SJSA1 (cell line): ENCODE measurements at regions not wholly inside any gene's neighbourhood (a gene's known extent, or its start where the extent isn't known, plus 50 kb on each side); places are given as distances from the start of the nearest gene placed in this dataset.

ENCODE experiments used
- DNase-seq, 2 experiments: peaks; one replicate each; pipeline ENCODE4 v3.0.0-alpha.2; 2015 to 2020; ENCODE audit warnings: low spot score in 2 of 2, low read depth in 1 of 2
- H3K27ac ChIP-seq: fragments of 250-450 bp; sonication (Bioruptor Pico); 2 replicates; pipeline ENCODE4 v1.5.1; 2020; ENCODE audit warnings: mild to moderate bottlenecking, moderate library complexity
- H3K27me3 ChIP-seq: fragments of 250-450 bp; sonication (Bioruptor Pico); replicated peaks from 2 replicates; pipeline ENCODE4 v1.5.1; 2020; ENCODE audit warnings: mild to moderate bottlenecking, moderate library complexity
- H3K36me3 ChIP-seq: fragments of 250-450 bp; sonication (Bioruptor Pico); 2 replicates; pipeline ENCODE4 v1.5.1; 2020; ENCODE audit warnings: mild to moderate bottlenecking
- H3K4me1 ChIP-seq: fragments of 250-450 bp; sonication (Bioruptor Pico); replicated peaks from 2 replicates; pipeline ENCODE4 v1.6.1; 2021; ENCODE audit warnings: mild to moderate bottlenecking
- H3K4me3 ChIP-seq: fragments of 250-450 bp; sonication (Bioruptor Pico); 2 replicates; pipeline ENCODE4 v1.5.1; 2020; ENCODE audit warnings: mild to moderate bottlenecking
- H3K9me3 ChIP-seq: fragments of 250-450 bp; sonication (Bioruptor Pico); replicated peaks from 2 replicates; pipeline ENCODE4 v1.5.1; 2020; ENCODE audit warnings: mild to moderate bottlenecking

DNA sequence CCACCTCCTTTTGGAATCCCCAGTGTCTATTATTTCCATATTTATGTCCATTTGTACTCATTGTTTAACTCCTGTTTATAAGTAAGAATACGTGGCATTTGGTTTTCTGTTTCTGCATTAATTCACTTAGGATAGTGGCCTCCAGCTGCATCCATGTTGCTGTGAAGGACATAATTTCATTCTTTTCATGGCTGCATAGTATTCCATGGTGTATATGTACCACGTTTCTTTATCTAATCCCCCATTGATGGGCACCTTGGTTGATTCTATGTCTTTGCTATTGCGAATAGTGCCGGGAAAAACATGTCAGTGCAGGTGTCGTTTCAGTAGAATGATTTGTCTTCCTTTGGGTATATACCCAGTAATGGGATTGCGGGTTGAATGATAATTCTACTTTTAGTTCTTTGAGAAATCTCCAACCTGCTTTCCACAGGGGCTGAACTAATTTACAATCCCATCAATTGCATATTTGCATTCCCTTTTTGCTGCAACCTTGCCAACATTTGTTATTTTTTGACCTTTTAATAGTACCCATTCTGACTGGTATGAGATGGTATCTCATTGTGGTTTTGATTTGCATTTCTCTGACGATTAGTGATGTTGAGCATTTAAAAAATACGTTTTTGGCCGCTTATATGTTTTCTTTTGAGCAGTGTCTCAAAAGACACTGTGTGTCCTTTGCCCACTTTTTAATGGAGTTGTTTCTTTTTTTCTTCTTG lies 373.2 kb upstream of the TNRC6C start:
- H3K27me3 ChIP-seq = peaks cover 8% of the 10 kb centered on the region
- H3K4me1 ChIP-seq = no peaks in the 10 kb centered on the region
- no peaks in the 10 kb centered on the region for H3K9me3 ChIP-seq
- H3K4me3 ChIP-seq = no peak overlapping the region
- no peak for DNase-seq
- no peak overlapping the region for H3K27ac ChIP-seq
- no peaks in the 10 kb centered on the region for H3K36me3 ChIP-seq

DNA sequence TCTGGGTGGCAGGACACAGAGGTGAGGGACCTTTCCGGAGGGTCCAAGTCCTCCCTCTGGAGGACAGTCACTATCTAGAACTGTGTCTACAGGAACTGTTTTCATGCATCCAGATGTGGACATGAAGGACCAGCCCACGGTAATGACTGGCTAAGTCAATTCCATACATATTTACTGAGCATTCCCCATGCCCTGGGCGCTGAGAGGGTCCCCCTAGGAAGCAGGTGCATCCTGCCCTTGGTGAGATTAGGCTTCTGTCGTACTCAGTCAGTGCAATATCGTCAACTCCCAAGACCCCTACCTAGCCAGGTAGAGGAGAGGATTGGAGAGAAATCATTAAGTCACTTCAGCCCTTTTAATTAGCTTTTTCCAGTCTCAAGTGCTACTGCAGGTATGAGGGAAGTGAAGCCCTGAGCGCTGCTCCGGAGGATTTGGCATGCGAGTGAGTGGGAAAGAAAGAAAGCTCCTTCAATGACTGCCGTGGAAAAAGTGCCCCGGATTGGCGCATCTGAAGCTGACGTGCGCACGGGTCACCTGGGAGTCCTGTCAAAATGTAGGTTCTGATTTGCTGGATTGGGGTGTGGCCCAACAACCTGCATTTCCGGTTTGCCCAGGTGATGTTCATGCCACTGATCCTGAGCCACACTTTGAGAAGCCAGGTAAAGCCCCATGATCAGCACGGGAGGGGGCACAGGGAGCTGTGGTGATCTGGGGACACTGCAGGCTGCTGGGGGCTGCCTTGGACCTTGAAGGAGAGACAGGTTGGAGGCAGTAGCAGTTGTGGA lies 367.4 kb upstream of the TNRC6C start:
- Histone ChIP-seq H3K4me3 (no peak overlapping the region), H3K27ac (no peak overlapping the region), H3K27me3 (peaks cover 17% of the 10 kb centered on the region), H3K9me3 (no peaks in the 10 kb centered on the region), H3K36me3 (no peaks in the 10 kb centered on the region), H3K4me1 (no peaks in the 10 kb centered on the region)
- no peak for DNase-seq

DNA sequence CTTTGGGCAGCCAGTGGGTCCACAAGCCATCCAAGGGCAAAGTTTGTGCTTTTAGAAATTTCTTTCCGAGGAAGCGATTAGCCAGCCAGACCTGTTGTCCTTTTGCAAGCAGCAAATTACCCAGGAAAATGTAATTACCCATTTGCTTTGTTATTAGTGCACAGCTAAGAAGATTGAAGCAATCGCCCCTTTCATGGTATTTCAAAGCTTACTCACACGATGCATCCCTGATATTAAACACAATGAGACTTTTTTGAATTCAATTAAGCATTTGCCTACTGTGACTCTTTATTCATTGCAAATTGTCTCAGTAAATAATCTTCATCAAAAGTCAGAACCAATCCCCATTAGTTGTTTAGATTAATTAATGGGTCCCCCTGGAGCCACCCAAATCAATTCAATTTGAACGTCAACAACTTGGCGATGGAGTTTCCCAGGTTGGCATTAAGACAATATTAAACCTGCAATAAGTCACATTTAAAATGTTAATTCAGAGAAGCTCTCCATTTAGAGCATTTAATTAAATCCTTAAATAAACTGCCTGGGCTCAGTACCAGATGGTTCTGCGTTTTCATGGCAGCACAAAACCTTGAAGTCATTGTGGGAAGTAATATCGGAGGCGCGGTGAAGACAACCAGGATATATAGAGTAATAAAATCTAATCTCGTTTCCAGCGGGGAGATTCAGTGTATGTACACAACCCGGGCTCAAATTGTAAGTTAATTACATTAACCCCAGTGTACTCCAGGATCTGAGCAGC lies 366.2 kb upstream of the TNRC6C start:
- Histone ChIP-seq H3K27me3 (peaks cover 23% of the 10 kb centered on the region), H3K9me3 (no peaks in the 10 kb centered on the region), H3K36me3 (no peaks in the 10 kb centered on the region), H3K27ac (no peak overlapping the region), H3K4me3 (no peak overlapping the region), H3K4me1 (no peaks in the 10 kb centered on the region)
- DNase-seq = no peak

DNA sequence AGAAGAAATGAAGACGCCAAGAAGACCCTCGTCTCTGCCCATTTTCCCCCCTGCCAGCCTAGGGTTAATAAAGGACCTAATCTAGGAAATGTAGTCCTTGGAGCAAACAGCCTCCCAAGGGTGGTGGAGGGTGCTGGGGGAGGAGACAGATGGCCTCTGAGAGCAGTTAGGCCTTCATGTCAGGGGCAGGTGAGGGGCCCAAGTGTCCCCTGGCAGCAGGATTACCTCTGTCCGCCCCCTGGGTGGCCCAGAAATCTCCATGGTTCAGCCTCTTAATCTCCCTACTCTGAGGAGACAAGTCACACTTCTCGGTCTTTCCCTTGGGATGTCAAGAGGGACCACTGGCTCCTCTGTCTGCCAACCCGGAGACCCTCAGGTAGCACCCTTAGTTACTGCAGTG lies 365.4 kb upstream of the TNRC6C start:
- Histone ChIP-seq H3K4me1 (no peaks in the 10 kb centered on the region), H3K4me3 (no peak overlapping the region), H3K36me3 (no peaks in the 10 kb centered on the region), H3K9me3 (no peaks in the 10 kb centered on the region), H3K27me3 (peaks cover 24% of the 10 kb centered on the region), H3K27ac (no peak overlapping the region)
- DNase-seq = no peak

DNA sequence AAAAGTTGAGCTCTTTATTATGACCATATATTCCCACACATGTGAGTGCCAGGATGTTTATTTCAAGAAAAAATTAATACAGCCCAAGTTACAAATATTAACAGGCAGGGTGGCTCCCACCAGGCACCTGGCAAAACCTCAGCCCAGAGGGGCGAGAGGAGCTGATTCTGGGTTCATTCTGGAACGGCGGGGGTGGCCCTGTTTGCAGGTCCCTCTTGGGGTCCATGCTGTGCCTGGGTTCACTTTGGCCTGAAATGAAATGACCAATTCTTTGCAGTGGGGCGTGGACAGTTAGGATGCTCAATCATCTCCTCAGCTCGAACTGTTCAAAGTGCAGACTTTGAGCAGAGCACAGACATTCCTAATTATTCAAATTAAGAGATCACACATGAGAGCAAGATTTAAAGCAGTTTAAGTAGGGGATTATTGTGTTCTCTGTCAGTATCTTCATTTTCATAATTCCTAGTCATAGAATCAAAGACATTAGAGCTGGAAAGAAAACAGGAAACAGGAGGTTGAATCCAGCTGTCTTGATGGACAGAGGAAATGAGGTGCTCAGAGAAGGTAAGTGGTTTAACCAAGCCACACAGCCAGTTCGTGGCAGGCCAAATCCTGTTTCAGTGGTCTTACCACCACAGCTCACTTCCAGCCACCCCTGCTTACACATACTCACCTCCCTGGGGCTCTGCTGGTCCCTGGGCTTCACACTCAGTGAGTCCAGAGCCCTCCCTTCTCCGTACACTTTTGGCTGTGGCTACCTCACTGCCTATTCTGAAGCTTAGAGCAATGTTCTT lies 363.9 kb upstream of the TNRC6C start:
- Histone ChIP-seq H3K9me3 (no peaks in the 10 kb centered on the region; the same call in 1 of the 2 replicates), H3K27ac (no peak overlapping the region), H3K4me3 (no peak overlapping the region), H3K27me3 (peaks cover 21% of the 10 kb centered on the region), H3K36me3 (no peaks in the 10 kb centered on the region), H3K4me1 (no peaks in the 10 kb centered on the region)
- DNase-seq = no peak

DNA sequence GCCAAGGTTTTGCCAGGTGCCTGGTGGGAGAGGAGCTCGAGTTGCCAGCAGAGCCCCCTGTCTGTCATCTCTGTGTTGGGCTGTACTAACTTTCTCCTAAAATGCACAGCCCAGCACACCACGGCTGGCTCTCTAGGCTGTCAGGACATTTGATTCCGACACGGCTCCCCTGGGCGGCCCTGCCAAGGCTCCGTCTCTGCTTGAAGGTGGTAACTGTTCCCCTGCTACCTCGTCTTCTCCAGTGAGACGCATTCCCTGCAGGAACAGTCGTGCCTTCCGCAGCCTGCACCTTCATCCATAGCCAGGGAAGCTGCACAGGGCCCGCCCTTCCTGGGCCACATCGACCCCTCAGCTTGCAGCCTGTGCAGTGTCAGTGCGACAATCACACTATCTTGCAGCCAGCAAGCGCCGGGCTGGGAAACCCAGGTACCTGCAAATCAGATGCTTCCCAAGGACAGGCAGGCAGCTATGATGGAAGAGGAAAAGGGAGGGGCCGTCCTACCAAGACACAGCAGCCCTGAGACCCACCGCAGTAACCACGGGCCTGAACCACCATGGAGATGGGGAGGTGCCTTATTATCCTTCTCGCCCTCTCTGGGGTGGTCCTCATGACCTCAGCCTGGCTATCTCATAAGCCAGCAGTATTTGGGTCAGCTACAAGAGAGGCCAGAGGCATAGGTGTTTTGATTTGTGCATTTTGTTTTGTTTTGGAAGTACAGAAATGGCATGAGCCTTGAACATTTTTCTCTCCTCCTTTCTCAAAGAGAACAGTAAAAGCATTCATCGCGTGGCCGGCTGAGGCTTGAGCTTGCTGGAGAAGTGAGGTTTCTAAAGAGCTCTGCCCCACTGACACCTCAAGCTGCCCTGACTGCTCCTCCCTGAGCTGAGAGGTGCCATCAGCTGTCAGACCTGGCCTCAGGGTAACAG lies 361.7 kb upstream of the TNRC6C start:
- no peak overlapping the region for H3K27ac ChIP-seq
- no peak overlapping the region for H3K4me3 ChIP-seq
- no peaks in the 10 kb centered on the region for H3K4me1 ChIP-seq
- H3K36me3 ChIP-seq = no peaks in the 10 kb centered on the region
- peaks cover 17% of the 10 kb centered on the region for H3K27me3 ChIP-seq
- no peaks in the 10 kb centered on the region; the same call in 1 of the 2 replicates for H3K9me3 ChIP-seq
- no peak for DNase-seq

DNA sequence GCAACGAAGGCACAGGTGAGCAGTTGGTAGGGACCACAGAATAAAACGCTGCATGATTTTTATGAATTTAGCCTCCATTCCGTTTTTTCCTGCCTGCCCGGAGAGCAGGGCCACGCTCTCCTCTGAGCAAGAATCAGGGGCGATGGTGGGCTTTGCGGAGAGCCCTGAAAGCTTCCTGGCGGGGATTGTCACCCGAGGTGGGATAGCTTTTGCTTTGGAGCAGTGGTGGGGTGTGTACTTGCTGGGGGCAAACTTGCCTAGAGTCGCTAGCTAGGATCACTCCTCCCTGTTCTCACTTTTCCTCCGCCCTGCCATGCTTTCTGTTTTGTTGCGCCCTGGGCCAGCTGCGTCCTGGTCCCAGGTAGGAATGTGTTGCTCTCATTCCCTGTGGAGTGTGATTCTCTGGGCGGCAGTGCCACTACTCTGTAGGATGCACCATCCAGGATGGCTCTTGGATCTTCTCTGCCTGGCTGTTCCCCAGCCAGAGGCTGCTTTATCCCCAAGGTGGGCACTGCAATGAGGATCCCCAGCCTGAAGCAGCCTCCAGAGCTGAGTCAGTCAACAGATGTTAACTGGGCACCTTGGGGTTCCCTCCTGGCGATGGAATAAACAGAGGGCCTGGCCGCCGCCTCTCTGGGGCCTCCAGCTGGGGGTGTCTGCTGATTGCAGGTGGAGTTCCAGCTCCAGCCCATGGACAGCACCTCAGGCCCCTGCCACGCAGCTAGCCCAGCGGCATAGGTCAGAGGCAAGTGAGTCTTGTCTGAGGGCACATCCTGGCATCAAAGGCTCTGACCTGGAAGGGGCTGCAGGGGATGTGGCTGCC lies 360.9 kb upstream of the TNRC6C start:
- peaks cover 10% of the 10 kb centered on the region for H3K27me3 ChIP-seq
- no peaks in the 10 kb centered on the region for H3K36me3 ChIP-seq
- H3K4me1 ChIP-seq = no peaks in the 10 kb centered on the region
- no peak overlapping the region for H3K27ac ChIP-seq
- no peak overlapping the region for H3K4me3 ChIP-seq
- DNase-seq = no peak
- H3K9me3 ChIP-seq = no peaks in the 10 kb centered on the region; the same call in 1 of the 2 replicates

DNA sequence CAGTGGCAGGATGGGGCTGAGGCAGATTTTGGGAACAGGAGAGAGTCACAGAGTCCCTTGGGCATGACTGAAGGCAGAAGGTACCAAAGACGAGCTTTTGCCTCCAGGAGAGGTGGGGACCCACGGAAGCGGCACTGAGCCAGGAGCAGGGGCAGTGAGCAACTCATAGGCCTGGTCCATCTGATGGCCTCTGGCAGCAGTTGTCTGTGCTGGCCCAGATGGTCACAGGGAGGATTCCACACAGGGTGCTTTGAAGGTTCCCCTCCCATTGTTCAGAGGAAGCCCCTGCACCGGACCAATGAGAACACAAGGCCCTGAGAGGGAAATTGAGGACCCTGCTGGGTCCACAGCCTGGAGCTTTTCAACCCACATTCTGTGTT lies 360.3 kb upstream of the TNRC6C start:
- peaks cover 10% of the 10 kb centered on the region for H3K27me3 ChIP-seq
- DNase-seq = no peak
- H3K9me3 ChIP-seq = no peaks in the 10 kb centered on the region; the same call in 1 of the 2 replicates
- H3K4me1 ChIP-seq = no peaks in the 10 kb centered on the region
- H3K36me3 ChIP-seq = no peaks in the 10 kb centered on the region
- no peak overlapping the region for H3K4me3 ChIP-seq
- no peak overlapping the region for H3K27ac ChIP-seq

DNA sequence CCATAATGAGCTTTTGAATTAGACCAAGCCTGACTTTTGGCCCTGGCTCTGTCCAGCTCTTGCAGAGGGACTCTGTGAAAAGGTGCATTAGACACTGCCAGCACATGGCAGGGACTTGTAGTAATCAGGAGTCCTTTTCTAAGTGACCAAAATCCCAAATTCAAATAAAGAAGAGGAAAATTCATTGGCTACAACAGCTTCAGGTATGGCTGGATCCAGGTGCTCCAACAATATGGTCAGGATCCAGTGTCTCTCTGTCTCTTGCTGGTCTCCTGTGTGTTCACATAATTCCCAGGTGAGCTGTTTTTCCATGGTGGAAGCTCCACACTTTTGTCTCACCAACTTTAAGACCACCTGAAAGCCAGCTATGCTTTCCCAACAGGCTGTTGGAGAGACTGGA lies 358.8 kb upstream of the TNRC6C start:
- no peak for DNase-seq
- H3K36me3 ChIP-seq = no peaks in the 10 kb centered on the region
- H3K4me3 ChIP-seq = no peak overlapping the region
- no peak overlapping the region for H3K27ac ChIP-seq
- no peaks in the 10 kb centered on the region; the same call in 1 of the 2 replicates for H3K9me3 ChIP-seq
- H3K27me3 ChIP-seq = peaks cover 10% of the 10 kb centered on the region
- no peaks in the 10 kb centered on the region for H3K4me1 ChIP-seq

DNA sequence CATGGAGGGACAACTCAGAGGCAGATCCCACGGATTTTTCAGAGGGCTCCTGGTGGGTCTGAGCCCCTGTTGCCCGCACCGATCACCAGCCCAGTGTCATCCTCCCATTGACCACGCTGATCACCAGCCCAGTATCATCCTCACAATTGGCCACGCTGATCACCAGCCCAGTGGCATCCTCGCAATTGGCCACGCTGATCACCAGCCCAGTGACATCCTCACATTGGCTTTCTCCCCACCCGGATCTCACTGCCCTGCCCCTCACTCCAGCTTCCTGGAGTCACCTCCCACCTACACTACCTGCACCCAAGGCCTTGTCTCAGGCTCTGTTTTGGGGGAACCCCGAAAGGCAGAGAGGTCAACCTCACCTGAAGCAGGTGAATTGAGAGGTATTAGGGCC lies 358.2 kb upstream of the TNRC6C start:
- Histone ChIP-seq H3K9me3 (no peaks in the 10 kb centered on the region; the same call in 1 of the 2 replicates), H3K36me3 (no peaks in the 10 kb centered on the region), H3K27ac (no peak overlapping the region), H3K27me3 (peaks cover 10% of the 10 kb centered on the region), H3K4me1 (no peaks in the 10 kb centered on the region), H3K4me3 (no peak overlapping the region)
- DNase-seq = no peak

DNA sequence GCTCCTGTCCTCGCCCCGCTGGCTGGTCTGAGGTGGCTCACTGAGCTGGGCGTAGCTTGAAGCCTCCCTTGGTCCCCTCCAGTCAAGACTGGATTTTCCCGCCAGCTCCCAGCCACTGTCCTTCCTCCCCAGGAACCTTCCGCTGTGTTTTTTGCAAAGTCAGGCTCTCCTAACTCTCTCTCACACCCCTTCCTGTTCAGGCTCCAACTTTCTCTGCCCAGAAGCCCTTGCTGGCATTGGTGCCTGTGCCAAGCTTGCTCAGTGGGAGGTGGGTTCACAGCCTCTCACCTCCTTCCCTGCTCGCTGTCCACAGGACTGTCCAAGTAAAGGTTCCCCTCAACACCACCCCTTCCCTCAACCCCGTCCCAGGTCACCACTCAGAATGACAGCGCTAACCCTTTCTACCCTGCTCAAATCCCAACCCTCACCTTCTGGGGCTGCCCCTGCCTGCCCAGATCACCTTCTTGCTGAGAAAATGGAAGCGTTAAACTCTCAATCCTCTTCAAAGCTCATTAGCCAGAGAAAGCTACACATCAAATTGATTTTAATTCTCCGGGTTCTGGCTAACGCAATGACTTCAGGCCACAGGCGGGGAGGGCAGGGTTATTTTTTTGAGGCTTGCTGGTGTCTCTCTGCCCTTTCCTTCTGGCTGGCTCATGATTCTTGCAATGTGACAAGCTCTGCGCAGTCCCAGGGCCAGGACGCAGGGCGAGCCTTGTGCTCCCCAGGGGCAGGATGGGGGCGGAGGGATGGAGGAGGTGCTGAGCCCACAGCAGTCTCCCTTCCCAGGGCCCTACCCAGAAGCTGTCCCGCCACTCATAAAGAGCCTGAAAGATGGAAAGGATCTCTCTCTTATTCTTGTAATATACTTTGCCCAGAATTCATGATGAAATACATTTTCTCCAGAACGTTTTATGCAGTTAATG lies 357.2 kb upstream of the TNRC6C start:
- Histone ChIP-seq H3K27ac (no peak overlapping the region), H3K36me3 (no peaks in the 10 kb centered on the region), H3K27me3 (peaks cover 5% of the 10 kb centered on the region), H3K9me3 (no peaks in the 10 kb centered on the region; the same call in 1 of the 2 replicates), H3K4me1 (no peaks in the 10 kb centered on the region), H3K4me3 (no peak overlapping the region)
- peak in 1 of 2 experiments; percentile 34 for DNase-seq
